Endothelial cell (in vitro differentiated cells): ENCODE measurements at regions not wholly inside any gene's neighbourhood (a gene's known extent, or its start where the extent isn't known, plus 50 kb on each side); places are given as distances from the start of the nearest gene placed in this dataset.

Experiments
- DNase-seq: peaks from one replicate; pipeline ENCODE4 v3.0.0; 2021; ENCODE audit warnings: low spot score
- H3K27ac Mint-ChIP-seq: one replicate; pipeline ENCODE4 v1.8.0; 2021; ENCODE audit warnings: mixed read lengths, inconsistent platforms; ENCODE audit not compliant: unreplicated experiment
- H3K27me3 Mint-ChIP-seq: one replicate; pipeline ENCODE4 v1.8.0; 2021; ENCODE audit warnings: mild to moderate bottlenecking, moderate library complexity, mixed read lengths, inconsistent platforms; ENCODE audit not compliant: unreplicated experiment
- H3K36me3 Mint-ChIP-seq: one replicate; pipeline ENCODE4 v1.8.0; 2021; ENCODE audit warnings: mild to moderate bottlenecking, low read depth, mixed read lengths, inconsistent platforms; ENCODE audit not compliant: unreplicated experiment
- H3K4me1 Mint-ChIP-seq: one replicate; pipeline ENCODE4 v1.8.0; 2021; ENCODE audit warnings: mild to moderate bottlenecking, mixed read lengths, inconsistent platforms; ENCODE audit not compliant: unreplicated experiment
- H3K4me3 Mint-ChIP-seq: one replicate; pipeline ENCODE4 v1.8.0; 2021; ENCODE audit warnings: mild to moderate bottlenecking, mixed read lengths, inconsistent platforms; ENCODE audit not compliant: unreplicated experiment
- H3K9me3 Mint-ChIP-seq: one replicate; pipeline ENCODE4 v1.8.0; 2021; ENCODE audit warnings: mixed read lengths, inconsistent platforms; ENCODE audit not compliant: unreplicated experiment
- TF ChIP-seq, protein P1 (sequence below): fragments of 200-600 bp; sonication (generic); IDR thresholded peaks from one replicate; pipeline ENCODE4 v1.5.0; 2021; ENCODE audit warnings: antibody characterized with exemption; ENCODE audit not compliant: unreplicated experiment

DNA sequence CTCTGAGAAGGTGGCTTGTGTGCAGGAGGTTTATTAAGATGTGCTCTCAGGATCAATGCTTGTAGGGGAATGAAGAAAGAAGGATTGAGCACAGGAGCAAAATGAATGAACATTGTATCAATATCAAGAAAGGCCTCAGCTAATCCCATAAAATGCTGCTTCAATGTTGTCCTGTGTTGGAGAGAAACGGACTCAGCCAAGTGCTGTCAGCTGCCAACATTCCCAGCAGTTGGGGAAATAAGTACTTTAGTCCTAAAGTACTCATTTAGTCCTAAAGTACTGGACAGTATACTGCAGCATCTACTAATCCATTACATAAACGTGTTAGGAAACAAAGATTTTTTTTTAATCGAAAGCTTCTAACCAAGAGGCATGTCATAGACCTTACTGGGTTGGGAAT lies 255.9 kb downstream of the SEC23A start:
- no peak for DNase-seq
- Mint-ChIP-seq H3K36me3 (no peaks in the 10 kb centered on the region), H3K27me3 (no peaks in the 10 kb centered on the region), H3K4me1 (peaks cover 3% of the 10 kb centered on the region), H3K4me3 (no peak overlapping the region), H3K9me3 (no peaks in the 10 kb centered on the region), H3K27ac (no peak overlapping the region)
- TF ChIP-seq, protein P1, sequence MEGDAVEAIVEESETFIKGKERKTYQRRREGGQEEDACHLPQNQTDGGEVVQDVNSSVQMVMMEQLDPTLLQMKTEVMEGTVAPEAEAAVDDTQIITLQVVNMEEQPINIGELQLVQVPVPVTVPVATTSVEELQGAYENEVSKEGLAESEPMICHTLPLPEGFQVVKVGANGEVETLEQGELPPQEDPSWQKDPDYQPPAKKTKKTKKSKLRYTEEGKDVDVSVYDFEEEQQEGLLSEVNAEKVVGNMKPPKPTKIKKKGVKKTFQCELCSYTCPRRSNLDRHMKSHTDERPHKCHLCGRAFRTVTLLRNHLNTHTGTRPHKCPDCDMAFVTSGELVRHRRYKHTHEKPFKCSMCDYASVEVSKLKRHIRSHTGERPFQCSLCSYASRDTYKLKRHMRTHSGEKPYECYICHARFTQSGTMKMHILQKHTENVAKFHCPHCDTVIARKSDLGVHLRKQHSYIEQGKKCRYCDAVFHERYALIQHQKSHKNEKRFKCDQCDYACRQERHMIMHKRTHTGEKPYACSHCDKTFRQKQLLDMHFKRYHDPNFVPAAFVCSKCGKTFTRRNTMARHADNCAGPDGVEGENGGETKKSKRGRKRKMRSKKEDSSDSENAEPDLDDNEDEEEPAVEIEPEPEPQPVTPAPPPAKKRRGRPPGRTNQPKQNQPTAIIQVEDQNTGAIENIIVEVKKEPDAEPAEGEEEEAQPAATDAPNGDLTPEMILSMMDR, result no peak

DNA sequence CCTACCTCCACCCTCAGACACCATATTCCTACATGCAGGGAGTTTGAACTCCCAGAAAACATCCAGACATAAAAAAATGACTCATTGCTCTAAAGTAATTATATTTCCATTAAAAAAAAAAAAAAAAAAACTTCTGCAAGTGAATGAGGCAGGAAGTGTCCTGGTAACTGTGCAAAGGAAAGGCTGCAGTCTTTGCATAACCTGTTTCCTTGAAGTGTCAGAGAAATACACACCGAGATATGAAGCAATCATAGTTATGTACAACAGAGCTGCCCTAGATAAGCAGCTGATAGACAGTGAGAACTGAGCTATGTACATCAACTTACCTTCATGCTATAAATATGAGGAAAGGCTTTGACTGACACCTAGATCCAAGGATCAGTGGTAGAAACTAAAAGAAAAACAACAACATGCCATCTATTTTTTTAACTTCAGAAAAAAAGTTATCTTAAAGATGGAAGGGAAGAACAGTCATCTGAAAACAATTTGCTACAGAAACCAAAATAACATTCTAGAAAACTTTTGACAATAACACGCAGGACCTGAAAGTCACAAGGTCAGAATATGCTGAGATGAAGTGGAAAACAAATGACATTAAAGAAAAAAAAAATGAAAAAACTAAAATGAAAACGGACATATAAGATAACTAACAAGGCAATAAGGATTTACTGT lies 263.2 kb downstream of the SEC23A start:
- Mint-ChIP-seq H3K27ac (no peak overlapping the region), H3K9me3 (no peaks in the 10 kb centered on the region), H3K4me3 (no peak overlapping the region), H3K4me1 (peaks cover 15% of the 10 kb centered on the region), H3K36me3 (no peaks in the 10 kb centered on the region), H3K27me3 (peaks cover 3% of the 10 kb centered on the region)
- no peak for DNase-seq
- TF ChIP-seq, protein P1, result no peak

DNA sequence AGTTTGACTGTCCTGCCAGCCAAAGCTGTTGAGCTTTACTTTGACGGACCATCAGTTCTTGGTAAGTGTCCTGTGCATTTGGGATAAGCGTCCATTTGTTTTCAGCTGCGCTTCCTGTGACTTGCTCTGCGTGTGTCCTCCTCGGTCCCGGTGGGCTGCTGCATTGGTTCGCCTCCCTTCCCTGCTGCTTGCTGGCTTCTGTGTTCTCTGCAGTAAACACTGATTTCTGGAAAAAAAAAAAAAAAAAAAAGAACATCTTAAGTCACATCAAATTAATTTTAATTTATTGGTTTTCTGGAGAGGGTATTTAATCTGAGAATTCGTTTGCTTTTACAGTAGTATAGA lies 264.1 kb downstream of the SEC23A start:
- Mint-ChIP-seq H3K27ac (no peak overlapping the region), H3K36me3 (no peaks in the 10 kb centered on the region), H3K4me3 (no peak overlapping the region), H3K27me3 (peaks cover 3% of the 10 kb centered on the region), H3K4me1 (peaks cover 15% of the 10 kb centered on the region), H3K9me3 (no peaks in the 10 kb centered on the region)
- TF ChIP-seq, protein P1, result no peak
- no peak for DNase-seq

DNA sequence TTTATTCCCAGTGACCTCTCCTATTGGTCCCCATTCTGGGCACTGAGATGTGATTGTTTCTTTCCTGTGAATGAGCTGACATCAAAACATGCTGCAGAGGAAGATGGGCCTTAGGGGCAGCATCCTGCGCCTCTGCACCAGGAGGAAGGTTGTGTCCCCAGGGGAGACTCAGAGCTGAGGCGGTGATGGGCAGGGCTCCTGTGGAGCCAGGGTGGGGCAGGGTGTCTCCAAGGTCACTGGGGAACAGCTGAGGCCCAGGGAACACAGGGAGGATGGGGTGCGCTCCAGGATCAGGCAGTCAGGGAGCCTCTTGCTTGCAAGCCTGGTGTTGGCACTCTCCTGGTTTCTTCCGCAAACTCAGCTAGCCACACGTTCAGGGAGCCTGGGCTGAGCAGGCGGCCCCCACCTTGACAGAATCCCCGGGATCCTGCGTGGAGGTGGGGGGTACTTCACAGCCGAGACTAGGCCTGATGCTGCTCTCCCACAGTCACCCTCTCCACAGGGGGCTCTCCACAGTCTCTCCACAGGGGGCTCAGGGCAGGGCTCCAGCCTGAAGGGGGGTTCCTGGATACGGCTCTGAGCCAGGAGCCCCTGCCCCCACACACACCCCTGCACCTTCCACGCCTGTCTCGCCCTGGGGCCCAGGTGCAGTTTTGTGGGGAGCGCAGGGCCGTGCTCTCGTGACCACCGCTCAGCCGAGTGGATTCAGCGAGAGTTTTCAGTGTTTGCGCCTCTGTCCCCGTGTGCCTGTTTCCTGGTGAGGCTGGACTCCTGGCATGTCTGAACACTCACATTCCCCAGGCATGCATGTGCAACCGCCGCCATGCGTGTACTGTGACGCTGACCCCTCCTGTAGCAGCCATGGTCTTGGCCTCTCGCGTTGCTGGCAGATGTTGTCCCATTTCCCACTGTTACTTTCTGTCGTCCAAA lies 264.7 kb downstream of the SEC23A start:
- TF ChIP-seq, protein P1, result no peak
- DNase-seq, result no peak
- Mint-ChIP-seq H3K27me3 (peaks cover 3% of the 10 kb centered on the region), H3K27ac (no peak overlapping the region), H3K4me3 (no peak overlapping the region), H3K9me3 (no peaks in the 10 kb centered on the region), H3K36me3 (no peaks in the 10 kb centered on the region), H3K4me1 (peaks cover 15% of the 10 kb centered on the region)
